Liver (tissue), 8 donors: ENCODE measurements at regions not wholly inside any gene's neighbourhood (a gene's known extent, or its start where the extent isn't known, plus 50 kb on each side); places are given as distances from the start of the nearest gene placed in this dataset.
A peak's percentile ranks its signal among the peaks of the same experiment; 100 is the strongest.

Experiments
- DNase-seq: peaks from one replicate; pipeline ENCODE4 v3.0.0-alpha.2; 2017; ENCODE audit warnings: low spot score
- H3K27ac ChIP-seq, 2 donors: one replicate each; pipeline ENCODE4 v1.7.0; 2013; ENCODE audit warnings: inconsistent platforms in 2 of 2, low read length in 2 of 2, control low read depth in 1 of 2, low read depth in 1 of 2, mild to moderate bottlenecking in 1 of 2
- H3K27me3 ChIP-seq, 4 donors: one replicate each; pipeline versions ENCODE4 v1.6.1 to v1.7.0; 2013; ENCODE audit warnings: low read length in 3 of 4, inconsistent platforms in 1 of 4, mild to moderate bottlenecking in 1 of 4, moderate library complexity in 1 of 4; ENCODE audit not compliant: control insufficient read depth in 4 of 4, insufficient read depth in 4 of 4
- H3K36me3 ChIP-seq, 4 donors: one replicate each; pipeline versions ENCODE4 v1.6.1 to v1.7.0; 2013; ENCODE audit warnings: low read length in 3 of 4, mild to moderate bottlenecking in 3 of 4, low read depth in 1 of 4, moderate library complexity in 1 of 4; ENCODE audit not compliant: control insufficient read depth in 4 of 4, insufficient read depth in 3 of 4
- H3K4me1 ChIP-seq, 4 donors: one replicate each; pipeline versions ENCODE4 v1.6.1 to v1.7.0; 2013; ENCODE audit warnings: low read length in 3 of 4, mild to moderate bottlenecking in 3 of 4, moderate library complexity in 1 of 4; ENCODE audit not compliant: control insufficient read depth in 4 of 4, insufficient read depth in 4 of 4
- H3K4me3 ChIP-seq, 3 donors: one replicate each; pipeline versions ENCODE4 v1.6.1 to v1.7.0; 2013; ENCODE audit warnings: low read length in 3 of 3, control low read depth in 1 of 3, low read depth in 1 of 3, mild to moderate bottlenecking in 1 of 3
- H3K9ac ChIP-seq, 2 donors: one replicate each; pipeline ENCODE4 v1.7.0; 2013; ENCODE audit warnings: low read length in 2 of 2, mild to moderate bottlenecking in 2 of 2, moderate library complexity in 2 of 2, control low read depth in 1 of 2, low read depth in 1 of 2
- H3K9me3 ChIP-seq, 4 donors: one replicate each; pipeline versions ENCODE4 v1.6.1 to v1.7.0; 2013; ENCODE audit warnings: low read length in 3 of 4; ENCODE audit not compliant: control insufficient read depth in 4 of 4
- ATF3 ChIP-seq: IDR thresholded peaks from 2 replicates; pipeline ENCODE4 v1.6.1; 2016; ENCODE audit warnings: antibody characterized with exemption
- CTCF ChIP-seq: fragments of 150-350 bp; IDR thresholded peaks from 2 replicates; pipeline ENCODE4 v1.5.1; 2017; ENCODE audit warnings: improper control_type of control experiment, low read depth, low read length; ENCODE audit not compliant: missing input control
- EGR1 ChIP-seq, 2 donors: IDR thresholded peaks; 2 replicates each; pipeline ENCODE4 v1.6.1; 2016 to 2018; ENCODE audit warnings: antibody characterized with exemption in 2 of 2, low read depth in 2 of 2
- FOXA1 ChIP-seq: IDR thresholded peaks from 2 replicates; pipeline ENCODE4 v1.6.1; 2016; ENCODE audit warnings: antibody characterized with exemption
- FOXA2 ChIP-seq: IDR thresholded peaks from 2 replicates; pipeline ENCODE4 v1.6.1; 2016; ENCODE audit warnings: antibody characterized with exemption
- GABPA ChIP-seq, 2 donors: IDR thresholded peaks in 1 of 2; conservative IDR thresholded peaks in 1 of 2; 2 replicates each; pipeline ENCODE4 v1.6.1; 2016; ENCODE audit warnings: antibody characterized with exemption in 2 of 2, mild to moderate bottlenecking in 1 of 2, moderate library complexity in 1 of 2
- HNF4A ChIP-seq, 2 donors: conservative IDR thresholded peaks; 2 replicates each; pipeline ENCODE4 v1.6.1; 2016; ENCODE audit warnings: antibody characterized with exemption in 2 of 2, mild to moderate bottlenecking in 2 of 2
- HNF4G ChIP-seq: IDR thresholded peaks from 2 replicates; pipeline ENCODE4 v1.6.1; 2016; ENCODE audit warnings: antibody characterized with exemption
- JUND ChIP-seq, 2 donors: IDR thresholded peaks; 2 replicates each; pipeline ENCODE4 v1.6.1; 2016; ENCODE audit warnings: antibody characterized with exemption in 2 of 2
- MAX ChIP-seq: IDR thresholded peaks from 2 replicates; pipeline ENCODE4 v1.6.1; 2016; ENCODE audit warnings: antibody characterized with exemption
- NR2F2 ChIP-seq: IDR thresholded peaks from 2 replicates; pipeline ENCODE4 v1.6.1; 2016; ENCODE audit warnings: antibody characterized with exemption
- RAD21 ChIP-seq, 2 donors: IDR thresholded peaks; 2 replicates each; pipeline ENCODE4 v1.6.1; 2016; ENCODE audit warnings: antibody characterized with exemption in 2 of 2, mild to moderate bottlenecking in 2 of 2
- REST ChIP-seq: IDR thresholded peaks from 2 replicates; pipeline ENCODE4 v1.6.1; 2016; ENCODE audit warnings: antibody characterized with exemption, mild to moderate bottlenecking
- RXRA ChIP-seq, 2 donors: IDR thresholded peaks; 2 replicates each; pipeline ENCODE4 v1.6.1; 2017 to 2018; ENCODE audit warnings: antibody characterized with exemption in 2 of 2, mild to moderate bottlenecking in 1 of 2
- SP1 ChIP-seq: IDR thresholded peaks from 2 replicates; pipeline ENCODE4 v1.6.1; 2018; ENCODE audit warnings: antibody characterized with exemption, mild to moderate bottlenecking
- YY1 ChIP-seq: IDR thresholded peaks from 2 replicates; pipeline ENCODE4 v1.6.1; 2016; ENCODE audit warnings: antibody characterized with exemption, mild to moderate bottlenecking
- WGBS: extraction: QIAGEN DNeasy Blood & Tissue Kit; methylation state at CpG from one replicate; pipeline ENCODE4 v1.1.7; 2013; 5-methylcytosine and 5-hydroxymethylcytosine counted together
- donor health status: healthy.
- donor health status: healthy.
- donor health status: healthy.
- donor health status: healthy.
- donor health status: healthy.

- H3K27me3 ChIP-seq, result no peaks in the 10 kb centered on the region
- no peak overlapping the region for H3K9ac ChIP-seq
- peaks cover 0 to 25% (median 11%) of the 10 kb centered on the region in 4 donors for H3K4me1 ChIP-seq
- H3K36me3 ChIP-seq, result no peaks in the 10 kb centered on the region
- H3K4me3 ChIP-seq, result no peak overlapping the region
- no peak for DNase-seq
- 88% methylated on average over 14 of the region's 14 CpGs for WGBS
- no peaks in the 10 kb centered on the region for H3K9me3 ChIP-seq
- no peak overlapping the region for H3K27ac ChIP-seq
- TF ChIP-seq FOXA2 (no peak), REST (no peak), EGR1 (IDR thresholded peaks at IDR 0.05; ENCODE audit: low read depth in 2 of 2) (no peak), FOXA1 (no peak), HNF4A (conservative IDR thresholded peaks at IDR 0.05) (no peak), HNF4G (no peak), RXRA (IDR thresholded peaks at IDR 0.05) (no peak), JUND (IDR thresholded peaks at IDR 0.05) (no peak), NR2F2 (no peak), MAX (no peak), CTCF (no peak), SP1 (no peak), YY1 (no peak), GABPA (IDR thresholded peaks at IDR 0.05 in 1 of 2, conservative IDR thresholded peaks at IDR 0.05 in 1 of 2) (no peak), RAD21 (IDR thresholded peaks at IDR 0.05) (no peak), ATF3 (no peak)
Measured at GRCh38 chr16:85315866-85316265, 203.6 kb upstream of the CIBAR2 start.

GRCh38 chr16:85316321-85316919 is 204.1 kb upstream of the CIBAR2 start:
- no peak overlapping the region for H3K9ac ChIP-seq
- no peak overlapping the region for H3K27ac ChIP-seq
- peaks cover 2 to 22% (median 13%) of the 10 kb centered on the region in 4 donors for H3K4me1 ChIP-seq
- no peak overlapping the region for H3K4me3 ChIP-seq
- peak; percentile 78 for DNase-seq
- H3K27me3 ChIP-seq, result no peaks in the 10 kb centered on the region
- 41% methylated on average over 19 of the region's 19 CpGs for WGBS
- H3K36me3 ChIP-seq, result no peaks in the 10 kb centered on the region
- no peaks in the 10 kb centered on the region for H3K9me3 ChIP-seq
- TF ChIP-seq HNF4A (conservative IDR thresholded peaks at IDR 0.05), result peak; percentile 44 to 68
- TF ChIP-seq RXRA (IDR thresholded peaks at IDR 0.05), result peak; percentile 48 to 74
- TF ChIP-seq FOXA2, result no peak
- TF ChIP-seq RAD21 (IDR thresholded peaks at IDR 0.05), result peak; percentile 84 to 88
- no peak for TF ChIP-seq NR2F2
- TF ChIP-seq CTCF, result peak; percentile 86
- no peak for TF ChIP-seq JUND (IDR thresholded peaks at IDR 0.05)
- no peak for TF ChIP-seq YY1
- TF ChIP-seq REST, result no peak
